Suprapubic skin (tissue), 4 donors: ENCODE measurements at regions not wholly inside any gene's neighbourhood (a gene's known extent, or its start where the extent isn't known, plus 50 kb on each side); places are given as distances from the start of the nearest gene placed in this dataset.

Source experiments
- DNase-seq, 2 donors: peaks; one replicate each; pipeline ENCODE4 v3.0.0-alpha.2; 2019; ENCODE audit warnings: low spot score in 2 of 2
- H3K27ac ChIP-seq: fragments of 200-600 bp; sonication (generic); one replicate; pipeline ENCODE4 v1.5.1; 2019
- H3K27me3 ChIP-seq: fragments of 200-600 bp; sonication (generic); one replicate; pipeline ENCODE4 v1.5.1; 2019
- H3K36me3 ChIP-seq: fragments of 200-600 bp; sonication (generic); one replicate; pipeline ENCODE4 v1.5.1; 2019
- H3K4me1 ChIP-seq: fragments of 200-600 bp; sonication (generic); one replicate; pipeline ENCODE4 v1.5.1; 2019
- H3K4me3 ChIP-seq: fragments of 200-600 bp; sonication (generic); one replicate; pipeline ENCODE4 v1.5.1; 2019; ENCODE audit warnings: mild to moderate bottlenecking
- H3K9me3 ChIP-seq: fragments of 200-600 bp; sonication (generic); one replicate; pipeline ENCODE4 v1.5.1; 2019
- CTCF ChIP-seq, 2 donors: fragments of 200-600 bp in 1 of 2; fragments of 450-650 bp in 1 of 2; sonication (generic) in 1 of 2; IDR thresholded peaks; one replicate each; pipeline ENCODE4 v1.5.1; 2016 to 2019; ENCODE audit warnings: antibody characterized with exemption in 2 of 2, mild to moderate bottlenecking in 1 of 2, moderate library complexity in 1 of 2
- EP300 ChIP-seq: sonication (generic); formaldehyde crosslinking; IDR thresholded peaks from one replicate; pipeline ENCODE4 v1.6.1; 2017; ENCODE audit warnings: antibody characterized with exemption
- POLR2A ChIP-seq, 2 donors: fragments of 450-650 bp; IDR thresholded peaks; one replicate each; pipeline ENCODE4 v1.6.1; 2017; ENCODE audit warnings: antibody characterized with exemption in 2 of 2, mild to moderate bottlenecking in 2 of 2, moderate library complexity in 2 of 2
- POLR2AphosphoS5 ChIP-seq, 3 donors: sonication (generic); formaldehyde crosslinking; IDR thresholded peaks; one replicate each; pipeline ENCODE4 v1.6.1; 2017; ENCODE audit warnings: antibody characterized with exemption in 3 of 3
- WGBS: methylation state at CpG from one replicate; pipeline ENCODE4 v1.1.5; 2018; 5-methylcytosine and 5-hydroxymethylcytosine counted together

- no peak for DNase-seq
- TF ChIP-seq EP300, result no peak
- TF ChIP-seq POLR2AphosphoS5 (IDR thresholded peaks at IDR 0.05), result no peak
- no peak for TF ChIP-seq CTCF (IDR thresholded peaks at IDR 0.05)
- no peak for TF ChIP-seq POLR2A (IDR thresholded peaks at IDR 0.05)
- WGBS, result 93% methylated on average over 1 of the region's 1 CpG
- Histone ChIP-seq H3K4me1 (no peaks in the 10 kb centered on the region), H3K9me3 (no peaks in the 10 kb centered on the region), H3K27ac (no peak overlapping the region), H3K4me3 (no peak overlapping the region), H3K36me3 (no peaks in the 10 kb centered on the region), H3K27me3 (no peaks in the 10 kb centered on the region)
Measured at GRCh38 chr3:190208196-190208595, 87.5 kb upstream of the P3H2 start.

DNA sequence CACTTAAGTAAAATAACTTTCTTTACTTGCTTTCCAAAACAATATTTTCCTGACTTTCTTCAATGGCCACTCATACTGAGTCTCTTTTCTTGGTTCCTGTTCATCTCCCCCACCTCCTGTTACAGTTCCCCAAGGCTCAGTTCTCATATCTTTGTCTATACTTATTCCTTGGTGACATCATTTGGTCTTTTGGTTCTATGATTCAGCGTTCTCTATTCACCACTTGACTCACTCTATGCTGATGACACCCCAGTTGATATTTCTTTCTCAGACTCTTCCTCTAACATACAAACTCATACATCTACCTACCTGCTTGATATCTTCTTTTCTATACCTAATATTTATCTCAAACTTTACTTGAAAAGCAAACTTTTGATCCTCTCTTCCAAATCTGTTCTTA is 85.0 kb upstream of the P3H2 start:
- no peak overlapping the region for H3K27ac ChIP-seq
- no peak for DNase-seq
- peaks cover 3% of the 10 kb centered on the region for H3K4me1 ChIP-seq
- H3K36me3 ChIP-seq, result no peaks in the 10 kb centered on the region
- TF ChIP-seq CTCF (IDR thresholded peaks at IDR 0.05) (no peak), POLR2AphosphoS5 (IDR thresholded peaks at IDR 0.05) (no peak), EP300 (no peak), POLR2A (IDR thresholded peaks at IDR 0.05) (no peak)
- H3K9me3 ChIP-seq, result no peaks in the 10 kb centered on the region
- WGBS, result 55% methylated on average over 1 of the region's 1 CpG
- no peaks in the 10 kb centered on the region for H3K27me3 ChIP-seq
- H3K4me3 ChIP-seq, result no peak overlapping the region

- no peak overlapping the region for H3K4me3 ChIP-seq
- H3K9me3 ChIP-seq, result no peaks in the 10 kb centered on the region
- peaks cover 3% of the 10 kb centered on the region for H3K4me1 ChIP-seq
- H3K27me3 ChIP-seq, result no peaks in the 10 kb centered on the region
- no peak for DNase-seq
- WGBS, result 100% methylated on average over 3 of the region's 3 CpGs
- TF ChIP-seq EP300 (no peak), CTCF (IDR thresholded peaks at IDR 0.05) (no peak), POLR2A (IDR thresholded peaks at IDR 0.05) (no peak), POLR2AphosphoS5 (IDR thresholded peaks at IDR 0.05) (no peak)
- no peak overlapping the region for H3K27ac ChIP-seq
- no peaks in the 10 kb centered on the region for H3K36me3 ChIP-seq
Measured at GRCh38 chr3:190204200-190204599, 83.5 kb upstream of the P3H2 start.

DNA sequence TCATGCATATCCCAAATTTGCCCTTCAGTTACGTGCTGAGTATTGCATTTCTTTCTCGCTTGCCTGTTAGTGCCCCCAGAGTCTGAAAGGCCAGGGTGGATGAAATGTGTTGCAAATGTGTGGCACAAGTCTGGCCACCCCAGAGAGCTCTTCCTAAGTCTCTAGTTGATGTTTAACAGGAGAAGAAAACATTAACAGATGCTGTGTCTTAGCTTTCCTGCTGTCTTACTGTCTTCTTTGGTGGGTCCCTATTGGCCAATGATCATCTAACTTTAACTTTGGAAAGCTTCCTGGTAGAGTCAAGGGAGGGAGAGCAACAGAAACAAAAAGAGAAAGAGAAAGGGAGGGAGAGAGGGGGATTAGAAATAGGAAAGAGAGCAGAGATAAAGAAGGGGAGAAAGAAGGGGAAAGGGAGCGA is 76.7 kb upstream of the P3H2 start:
- no peak for DNase-seq
- 84% methylated on average over 3 of the region's 3 CpGs for WGBS
- Histone ChIP-seq H3K4me1 (peaks cover 3% of the 10 kb centered on the region), H3K27me3 (no peaks in the 10 kb centered on the region), H3K36me3 (no peaks in the 10 kb centered on the region), H3K4me3 (no peak overlapping the region), H3K9me3 (no peaks in the 10 kb centered on the region), H3K27ac (no peak overlapping the region)
- TF ChIP-seq CTCF (IDR thresholded peaks at IDR 0.05) (no peak), POLR2AphosphoS5 (IDR thresholded peaks at IDR 0.05) (no peak), EP300 (no peak), POLR2A (IDR thresholded peaks at IDR 0.05) (no peak)

GRCh38 chr3:190194506-190194905 is 73.8 kb upstream of the P3H2 start:
- H3K27me3 ChIP-seq, result no peaks in the 10 kb centered on the region
- H3K4me3 ChIP-seq, result no peak overlapping the region
- no peaks in the 10 kb centered on the region for H3K36me3 ChIP-seq
- TF ChIP-seq EP300 (no peak), CTCF (IDR thresholded peaks at IDR 0.05) (no peak), POLR2AphosphoS5 (IDR thresholded peaks at IDR 0.05) (no peak), POLR2A (IDR thresholded peaks at IDR 0.05) (no peak)
- H3K9me3 ChIP-seq, result no peaks in the 10 kb centered on the region
- no peak for DNase-seq
- 78% methylated on average over 3 of the region's 3 CpGs for WGBS
- no peaks in the 10 kb centered on the region for H3K4me1 ChIP-seq
- no peak overlapping the region for H3K27ac ChIP-seq
